HG03064 (cell line): ENCODE measurements at regions not wholly inside any gene's neighbourhood (a gene's known extent, or its start where the extent isn't known, plus 50 kb on each side); places are given as distances from the start of the nearest gene placed in this dataset.

Source experiments
- ATAC-seq: cut with Tn5 transposase; IDR thresholded peaks from one replicate; pipeline ENCODE4 v1.9.1; 2021; ENCODE audit warnings: low read depth; ENCODE audit not compliant: unreplicated experiment

GRCh38 chr4:124526769-124527168 lies 185.8 kb downstream of the ANKRD50 start:
- ATAC-seq = no peak

- ATAC-seq = no peak
Measured at GRCh38 chr4:124527364-124527763, 185.2 kb downstream of the ANKRD50 start.

GRCh38 chr4:124529131-124529530 lies 183.4 kb downstream of the ANKRD50 start:
- ATAC-seq = no peak

- no peak for ATAC-seq
Measured at GRCh38 chr4:124530464-124531077, 182.0 kb downstream of the ANKRD50 start.

GRCh38 chr4:124534131-124534530 lies 178.4 kb downstream of the ANKRD50 start:
- ATAC-seq = no peak

GRCh38 chr4:124535003-124535402 lies 177.5 kb downstream of the ANKRD50 start:
- no peak for ATAC-seq

- no peak for ATAC-seq
Measured at GRCh38 chr4:124536946-124537345, 175.6 kb downstream of the ANKRD50 start.

- ATAC-seq = no peak
Measured at GRCh38 chr4:124537971-124538370, 174.6 kb downstream of the ANKRD50 start.

GRCh38 chr4:124540014-124540413 lies 172.5 kb downstream of the ANKRD50 start:
- no peak for ATAC-seq

GRCh38 chr4:124541652-124542420 lies 170.7 kb downstream of the ANKRD50 start:
- ATAC-seq = no peak

- ATAC-seq = no peak
Measured at GRCh38 chr4:124555959-124556358, 156.6 kb downstream of the ANKRD50 start.

- no peak for ATAC-seq
Measured at GRCh38 chr4:124564121-124564520, 148.4 kb downstream of the ANKRD50 start.

- no peak for ATAC-seq
Measured at GRCh38 chr4:124565371-124565770, 147.2 kb downstream of the ANKRD50 start.

- ATAC-seq = no peak
Measured at GRCh38 chr4:124566030-124566429, 146.5 kb downstream of the ANKRD50 start.

- ATAC-seq = no peak
Measured at GRCh38 chr4:124573056-124573455, 139.5 kb downstream of the ANKRD50 start.

GRCh38 chr4:124579896-124580295 lies 132.6 kb downstream of the ANKRD50 start:
- no peak for ATAC-seq

GRCh38 chr4:124583797-124584196 lies 128.7 kb downstream of the ANKRD50 start:
- ATAC-seq = no peak

GRCh38 chr4:124589786-124590185 lies 122.7 kb downstream of the ANKRD50 start:
- ATAC-seq = no peak

GRCh38 chr4:124590480-124590879 lies 122.1 kb downstream of the ANKRD50 start:
- no peak for ATAC-seq

GRCh38 chr4:124591637-124592036 lies 120.9 kb downstream of the ANKRD50 start:
- ATAC-seq = no peak

- ATAC-seq = no peak
Measured at GRCh38 chr4:124593494-124593893, 119.0 kb downstream of the ANKRD50 start.

GRCh38 chr4:124594945-124595344 lies 117.6 kb downstream of the ANKRD50 start:
- ATAC-seq = no peak
